DOHH2 (cell line): ENCODE measurements at regions not wholly inside any gene's neighbourhood (a gene's known extent, or its start where the extent isn't known, plus 50 kb on each side); places are given as distances from the start of the nearest gene placed in this dataset.

Experiments used
- H3F3A ChIP-seq: fragments of 200-600 bp; sonication (generic), shearing (Covaris generic); 2 replicates; pipeline ENCODE4 v1.6.0; 2016; ENCODE audit warnings: antibody characterized with exemption, mild to moderate bottlenecking; ENCODE audit not compliant: control insufficient read depth, insufficient read depth
- H3K27ac ChIP-seq: fragments of 200-600 bp; sonication (generic); 2 replicates; pipeline ENCODE4 v1.5.1; 2014; ENCODE audit warnings: low read depth, mild to moderate bottlenecking, low read length, moderate library complexity
- H3K27me3 ChIP-seq: fragments of 200-600 bp; sonication (generic); 2 replicates; pipeline ENCODE4 v1.6.1; 2014; ENCODE audit warnings: mild to moderate bottlenecking, low read length, mixed read lengths; ENCODE audit not compliant: control insufficient read depth
- H3K36me3 ChIP-seq: fragments of 200-600 bp; sonication (generic); 2 replicates; pipeline ENCODE4 v1.6.1; 2014; ENCODE audit warnings: mild to moderate bottlenecking, low read length, moderate library complexity, mixed read lengths; ENCODE audit not compliant: control insufficient read depth
- H3K4me1 ChIP-seq: fragments of 200-600 bp; sonication (generic); 2 replicates; pipeline ENCODE4 v1.6.1; 2014; ENCODE audit warnings: mild to moderate bottlenecking, low read length, mixed read lengths; ENCODE audit not compliant: control insufficient read depth
- H3K4me2 ChIP-seq: fragments of 200-600 bp; sonication (generic); 2 replicates; pipeline ENCODE4 v1.6.0; 2014; ENCODE audit warnings: mild to moderate bottlenecking, low read length, moderate library complexity
- H3K4me3 ChIP-seq: fragments of 200-600 bp; sonication (generic); 2 replicates; pipeline ENCODE4 v1.5.1; 2014; ENCODE audit warnings: mild to moderate bottlenecking, low read length, mixed read lengths
- H3K79me2 ChIP-seq: fragments of 200-600 bp; sonication (generic); 2 replicates; pipeline ENCODE4 v1.6.1; 2014; ENCODE audit warnings: mild to moderate bottlenecking, low read length, mixed read lengths; ENCODE audit not compliant: control insufficient read depth
- H3K9me2 ChIP-seq: fragments of 200-600 bp; sonication (generic); replicated peaks from 2 replicates; pipeline ENCODE4 v1.6.1; 2014; ENCODE audit warnings: mild to moderate bottlenecking, low read length, mixed read lengths; ENCODE audit not compliant: control insufficient read depth
- H3K9me3 ChIP-seq: fragments of 200-600 bp; sonication (generic); 2 replicates; pipeline ENCODE4 v1.6.1; 2014; ENCODE audit warnings: antibody characterized with exemption, low read length, mixed read lengths; ENCODE audit not compliant: control insufficient read depth, insufficient read depth
- H4K20me1 ChIP-seq: fragments of 200-600 bp; sonication (generic); 2 replicates; pipeline ENCODE4 v1.6.0; 2014; ENCODE audit warnings: low read depth, mild to moderate bottlenecking, antibody characterized with exemption, low read length, moderate library complexity; ENCODE audit not compliant: control insufficient read depth, insufficient read depth
- EZH2phosphoT487 ChIP-seq: fragments of 200-600 bp; sonication (generic); IDR thresholded peaks from 2 replicates; pipeline ENCODE4 v1.6.1; 2017; ENCODE audit warnings: borderline replicate concordance, mild to moderate bottlenecking, antibody characterized with exemption, low read length, moderate library complexity, mixed read lengths
- TF ChIP-seq, protein P1 (sequence below): fragments of 200-600 bp; sonication (generic); IDR thresholded peaks from one replicate; pipeline ENCODE4 v1.5.1; 2014; ENCODE audit warnings: antibody characterized with exemption, mild to moderate bottlenecking, low read depth, low read length; ENCODE audit not compliant: poor library complexity, severe bottlenecking

DNA sequence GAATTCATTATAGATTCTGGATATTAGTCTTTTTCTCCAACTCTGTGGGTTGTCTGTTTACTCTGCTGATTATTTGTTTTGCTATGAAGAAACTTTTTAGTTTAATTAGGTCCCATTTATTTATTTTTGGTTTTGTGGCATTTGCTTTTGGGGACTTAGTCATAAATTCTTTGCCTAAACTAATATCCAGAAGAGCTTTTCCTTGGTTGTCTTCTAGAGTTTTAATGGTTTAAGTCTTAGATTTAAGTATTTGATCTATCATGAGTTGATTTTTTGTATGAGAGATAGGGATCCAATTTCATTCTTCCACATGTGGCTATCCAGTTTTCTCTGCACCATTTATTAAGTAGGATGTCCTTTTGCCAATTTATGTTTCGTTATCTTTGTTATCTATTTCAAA is 683.4 kb upstream of the FBXO33 start:
- Histone ChIP-seq H3K9me3 (no peaks in the 10 kb centered on the region), H3K27ac (no peak overlapping the region), H3K4me3 (no peak overlapping the region), H3K9me2 (no peaks in the 10 kb centered on the region), H3K36me3 (no peaks in the 10 kb centered on the region), H3F3A (no peaks in the 10 kb centered on the region), H3K79me2 (no peaks in the 10 kb centered on the region), H3K4me2 (no peak overlapping the region), H3K4me1 (peaks cover 7% of the 10 kb centered on the region; the same call in 1 of the 2 replicates), H4K20me1 (no peaks in the 10 kb centered on the region), H3K27me3 (no peaks in the 10 kb centered on the region)
- TF ChIP-seq, protein P1, sequence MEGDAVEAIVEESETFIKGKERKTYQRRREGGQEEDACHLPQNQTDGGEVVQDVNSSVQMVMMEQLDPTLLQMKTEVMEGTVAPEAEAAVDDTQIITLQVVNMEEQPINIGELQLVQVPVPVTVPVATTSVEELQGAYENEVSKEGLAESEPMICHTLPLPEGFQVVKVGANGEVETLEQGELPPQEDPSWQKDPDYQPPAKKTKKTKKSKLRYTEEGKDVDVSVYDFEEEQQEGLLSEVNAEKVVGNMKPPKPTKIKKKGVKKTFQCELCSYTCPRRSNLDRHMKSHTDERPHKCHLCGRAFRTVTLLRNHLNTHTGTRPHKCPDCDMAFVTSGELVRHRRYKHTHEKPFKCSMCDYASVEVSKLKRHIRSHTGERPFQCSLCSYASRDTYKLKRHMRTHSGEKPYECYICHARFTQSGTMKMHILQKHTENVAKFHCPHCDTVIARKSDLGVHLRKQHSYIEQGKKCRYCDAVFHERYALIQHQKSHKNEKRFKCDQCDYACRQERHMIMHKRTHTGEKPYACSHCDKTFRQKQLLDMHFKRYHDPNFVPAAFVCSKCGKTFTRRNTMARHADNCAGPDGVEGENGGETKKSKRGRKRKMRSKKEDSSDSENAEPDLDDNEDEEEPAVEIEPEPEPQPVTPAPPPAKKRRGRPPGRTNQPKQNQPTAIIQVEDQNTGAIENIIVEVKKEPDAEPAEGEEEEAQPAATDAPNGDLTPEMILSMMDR: no peak
- TF ChIP-seq EZH2phosphoT487: no peak

GRCh38 chr14:40113671-40114070 is 681.4 kb upstream of the FBXO33 start:
- Histone ChIP-seq H3K27ac (no peak overlapping the region), H3F3A (no peaks in the 10 kb centered on the region), H3K9me3 (0 out of 2 replicates have a peak, but pooled peaks cover 2% of the 10 kb centered on the region), H3K4me2 (no peak overlapping the region), H3K27me3 (no peaks in the 10 kb centered on the region), H3K4me3 (no peak overlapping the region), H3K36me3 (no peaks in the 10 kb centered on the region), H3K4me1 (no peaks in the 10 kb centered on the region), H3K79me2 (no peaks in the 10 kb centered on the region), H3K9me2 (no peaks in the 10 kb centered on the region), H4K20me1 (no peaks in the 10 kb centered on the region)
- TF ChIP-seq EZH2phosphoT487: no peak
- TF ChIP-seq, protein P1: no peak

DNA sequence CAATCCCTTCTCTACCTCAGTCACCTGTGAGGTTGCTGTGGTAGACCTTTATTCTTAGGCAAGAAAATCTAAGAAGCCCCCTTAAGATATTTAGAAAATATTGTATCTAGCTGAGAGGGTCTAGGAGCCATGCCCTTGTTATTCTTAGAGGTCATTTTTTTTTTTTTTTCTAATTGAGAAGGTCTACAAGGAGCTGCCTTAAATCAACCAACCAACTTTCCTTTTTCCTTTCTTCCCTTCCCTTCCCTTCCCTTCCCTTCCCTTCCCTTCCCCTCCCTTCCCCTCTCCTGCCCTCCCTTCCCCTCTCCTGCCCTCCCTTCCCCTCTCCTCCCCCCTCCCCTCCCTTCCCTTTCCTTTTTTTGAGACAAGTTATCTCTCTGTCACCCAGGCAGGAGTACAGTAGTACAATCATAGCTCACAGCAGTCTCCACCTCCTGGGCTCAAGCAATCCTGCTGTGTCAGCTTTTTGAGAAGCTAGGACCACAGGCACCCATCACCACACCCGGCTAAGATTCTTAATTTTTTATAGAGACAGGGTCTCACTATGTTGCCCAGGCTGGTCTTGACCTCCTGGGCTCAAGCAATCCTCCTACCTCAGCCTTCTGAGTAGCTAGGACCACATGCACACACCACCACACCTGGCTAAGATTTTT is 668.4 kb upstream of the FBXO33 start:
- Histone ChIP-seq H3K27ac (no peak overlapping the region), H3K4me1 (no peaks in the 10 kb centered on the region), H3K79me2 (no peaks in the 10 kb centered on the region), H3K36me3 (no peaks in the 10 kb centered on the region), H3K9me2 (no peaks in the 10 kb centered on the region), H3K9me3 (no peaks in the 10 kb centered on the region), H3K27me3 (no peaks in the 10 kb centered on the region), H3F3A (no peaks in the 10 kb centered on the region), H3K4me3 (no peak overlapping the region), H4K20me1 (no peaks in the 10 kb centered on the region), H3K4me2 (no peak overlapping the region)
- TF ChIP-seq, protein P1: no peak
- no peak for TF ChIP-seq EZH2phosphoT487
